GM21390 (cell line): ENCODE measurements at regions not wholly inside any gene's neighbourhood (a gene's known extent, or its start where the extent isn't known, plus 50 kb on each side); places are given as distances from the start of the nearest gene placed in this dataset.

Source experiments
- ATAC-seq: cut with Tn5 transposase; IDR thresholded peaks from one replicate; pipeline ENCODE4 v1.9.1; 2021; ENCODE audit not compliant: unreplicated experiment

DNA sequence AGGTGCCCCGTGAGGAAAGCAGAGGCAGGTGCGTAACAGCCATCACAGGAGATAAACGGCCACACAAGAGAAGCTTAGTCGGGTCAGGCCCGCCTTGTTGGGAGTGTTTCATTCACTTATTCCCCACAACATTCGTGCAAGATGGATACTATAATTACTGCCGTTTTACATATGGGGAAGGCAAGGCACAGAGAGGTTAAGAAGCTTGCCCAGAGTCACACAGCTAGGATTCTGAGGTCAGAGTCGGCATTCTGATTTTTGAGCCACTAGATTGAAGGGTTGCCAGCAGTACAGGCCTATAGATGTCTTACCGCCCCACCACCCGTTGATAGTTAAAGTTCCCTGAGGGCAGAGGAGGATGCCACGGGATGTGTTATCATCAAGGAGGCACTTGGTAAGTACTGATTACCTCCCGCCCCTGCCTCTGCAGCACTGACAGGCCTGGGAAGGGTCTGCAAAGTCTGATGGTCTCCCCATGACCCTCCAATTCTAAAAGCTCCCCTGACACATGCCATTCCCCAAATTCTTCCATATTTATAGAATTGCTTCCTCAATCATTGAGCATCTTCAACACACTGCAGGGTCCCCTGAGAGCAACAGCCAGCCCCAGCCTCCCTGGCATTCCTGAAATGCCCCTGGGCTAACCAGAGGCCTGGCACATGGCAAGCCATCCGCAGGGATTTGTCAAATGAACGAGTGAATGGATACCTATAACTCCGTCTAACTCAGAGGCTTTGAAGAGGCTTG, 74.7 kb upstream of the CLDN14 start:
- ATAC-seq, result no peak

DNA sequence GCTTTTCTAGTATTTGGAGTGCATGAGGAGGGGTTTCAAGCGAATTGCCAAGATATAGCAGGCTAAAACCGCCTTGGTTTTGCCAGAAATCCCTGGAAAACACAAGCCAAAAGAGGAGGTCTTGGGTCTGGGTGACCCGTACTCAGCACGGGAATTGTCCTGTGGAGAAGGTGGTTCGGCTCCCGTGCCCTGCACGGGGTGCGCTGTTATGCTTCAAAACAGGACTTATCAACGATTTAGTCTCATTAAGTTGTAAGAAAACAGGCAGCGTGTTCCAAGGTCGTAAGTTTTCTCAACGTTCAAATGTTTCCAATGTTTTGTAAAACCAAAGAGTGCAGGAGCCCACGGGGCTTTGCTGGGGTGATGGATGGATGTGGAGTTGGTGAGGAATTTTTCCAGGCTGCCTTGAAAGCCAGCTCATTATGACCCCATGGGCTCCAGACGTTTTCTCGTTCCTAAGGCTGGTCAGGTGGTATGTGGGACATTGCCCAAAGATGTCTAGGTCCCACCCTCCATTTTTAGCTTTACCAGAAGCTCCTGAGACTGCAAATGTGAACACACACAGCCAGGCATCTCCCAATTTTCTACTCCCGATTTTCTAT, 75.4 kb upstream of the CLDN14 start:
- no peak for ATAC-seq

- ATAC-seq, result no peak
These were observed 77.4 kb upstream of the CLDN14 start for GRCh38 chr21:36557316-36557715.

DNA sequence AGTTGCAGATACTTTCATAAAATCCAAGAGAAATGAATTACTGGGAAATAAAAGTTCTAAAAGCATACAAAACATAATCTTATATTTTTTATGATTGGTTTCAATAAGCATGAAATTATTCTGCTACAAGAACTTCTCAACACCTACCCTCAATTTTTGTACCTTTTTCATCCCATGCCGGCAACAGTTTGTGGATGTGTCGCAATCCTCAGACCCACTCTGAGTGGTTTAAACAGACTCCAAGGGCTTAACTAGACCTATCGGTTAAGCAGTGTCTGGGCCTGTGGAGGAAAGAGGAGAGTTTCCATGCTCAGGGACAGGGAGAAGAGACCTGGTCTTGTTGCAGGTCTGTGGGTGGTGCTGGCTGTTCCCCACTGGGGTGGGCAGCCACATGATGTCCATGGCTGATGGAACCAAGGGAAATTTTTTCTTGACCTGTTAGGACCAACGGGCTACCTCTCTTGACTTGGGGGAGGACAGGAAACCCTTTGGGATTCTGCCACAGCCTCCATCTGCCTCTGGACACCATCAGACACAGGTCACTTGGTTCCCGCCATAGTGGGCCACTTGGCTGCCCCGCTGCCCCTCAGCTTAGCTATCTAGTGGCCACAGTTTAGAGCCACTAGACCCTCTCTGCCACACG, 81.1 kb upstream of the CLDN14 start:
- no peak for ATAC-seq

- no peak for ATAC-seq
These were observed 83.5 kb upstream of the CLDN14 start for GRCh38 chr21:36563341-36563926.

DNA sequence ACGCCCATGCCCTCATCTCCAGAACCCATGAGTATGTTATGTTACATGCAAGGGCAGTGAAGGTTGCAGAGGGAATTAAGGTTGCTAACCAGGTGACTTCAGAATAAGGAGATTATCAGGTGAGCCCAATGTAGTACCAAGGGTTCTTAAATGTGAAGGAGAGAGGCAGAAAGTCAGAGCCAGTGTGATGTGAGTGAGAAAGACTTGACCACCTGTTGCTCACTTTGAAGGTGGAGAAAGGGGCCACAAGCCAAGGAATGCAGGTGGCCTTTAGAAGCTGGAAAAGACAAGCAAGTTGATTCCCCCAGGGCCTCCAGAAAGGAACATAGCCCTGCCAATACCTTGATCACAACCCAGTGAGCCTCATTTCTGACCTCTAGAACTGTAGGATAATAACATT, 84.7 kb upstream of the CLDN14 start:
- no peak for ATAC-seq

GRCh38 chr21:36565540-36565939, 85.6 kb upstream of the CLDN14 start:
- no peak for ATAC-seq

GRCh38 chr21:36566644-36567043, 86.7 kb upstream of the CLDN14 start:
- ATAC-seq, result no peak

- no peak for ATAC-seq
These were observed 87.4 kb upstream of the CLDN14 start for GRCh38 chr21:36567216-36567885.

DNA sequence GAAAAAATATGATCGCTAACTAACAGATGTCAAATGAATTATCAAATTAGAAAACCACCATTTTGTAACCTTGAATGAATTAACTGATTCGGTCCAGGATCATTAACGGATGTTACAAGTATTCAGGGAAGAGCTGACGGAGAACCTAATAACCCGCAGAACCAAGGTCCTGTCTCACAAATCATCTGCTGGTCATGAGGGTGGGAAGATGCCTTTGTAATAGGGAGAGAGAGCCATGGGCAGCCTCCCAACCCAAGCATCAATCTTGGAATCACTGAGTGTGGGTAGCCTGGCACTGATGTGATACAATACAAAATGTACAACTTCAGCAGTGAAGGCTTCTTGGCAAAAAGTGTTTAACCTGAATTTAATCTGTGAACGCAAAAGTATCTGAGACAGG, 89.6 kb upstream of the CLDN14 start:
- no peak for ATAC-seq

DNA sequence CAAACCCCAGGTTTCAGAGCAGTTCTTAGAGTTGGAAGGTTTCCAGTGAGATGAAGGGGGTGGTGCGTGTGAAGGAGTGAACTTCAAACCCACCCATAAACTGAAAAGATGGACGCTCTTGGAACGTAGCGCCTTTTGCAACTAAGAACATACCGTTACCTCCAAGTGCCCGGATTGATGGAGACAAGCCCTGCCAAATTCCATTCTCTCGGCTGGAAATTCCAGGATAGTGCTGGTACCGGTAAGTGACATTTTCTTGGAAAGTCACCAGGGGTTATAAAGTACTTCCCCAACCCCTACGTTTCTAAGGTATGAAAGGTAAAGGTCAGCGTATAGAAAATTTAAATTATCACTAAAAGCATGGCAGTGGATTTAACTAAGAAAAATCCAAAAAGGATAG, 91.6 kb upstream of the CLDN14 start:
- ATAC-seq, result no peak

DNA sequence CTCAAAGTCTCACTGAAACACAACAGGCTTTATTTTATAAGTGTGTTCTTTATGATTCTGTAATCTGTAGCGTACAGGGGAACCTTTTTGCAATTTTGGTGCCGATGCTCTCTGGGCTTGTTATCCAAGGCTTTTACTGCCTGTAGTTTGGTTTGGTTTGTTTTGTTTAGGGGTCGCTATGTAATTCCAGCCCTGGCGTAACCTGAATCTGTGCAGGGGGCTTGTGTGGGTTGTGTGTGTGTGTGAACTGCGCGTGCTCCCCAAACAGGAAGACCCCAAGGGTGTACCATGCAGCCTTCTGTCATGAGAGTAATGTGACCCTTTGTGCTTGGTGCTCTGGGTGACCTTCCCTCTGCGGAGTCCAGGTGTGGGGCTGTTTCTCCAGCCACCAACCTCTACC, 92.1 kb upstream of the CLDN14 start:
- ATAC-seq, result no peak

GRCh38 chr21:36575306-36575705, 95.4 kb upstream of the CLDN14 start:
- no peak for ATAC-seq

GRCh38 chr21:36576441-36576840, 96.5 kb upstream of the CLDN14 start:
- ATAC-seq, result no peak

DNA sequence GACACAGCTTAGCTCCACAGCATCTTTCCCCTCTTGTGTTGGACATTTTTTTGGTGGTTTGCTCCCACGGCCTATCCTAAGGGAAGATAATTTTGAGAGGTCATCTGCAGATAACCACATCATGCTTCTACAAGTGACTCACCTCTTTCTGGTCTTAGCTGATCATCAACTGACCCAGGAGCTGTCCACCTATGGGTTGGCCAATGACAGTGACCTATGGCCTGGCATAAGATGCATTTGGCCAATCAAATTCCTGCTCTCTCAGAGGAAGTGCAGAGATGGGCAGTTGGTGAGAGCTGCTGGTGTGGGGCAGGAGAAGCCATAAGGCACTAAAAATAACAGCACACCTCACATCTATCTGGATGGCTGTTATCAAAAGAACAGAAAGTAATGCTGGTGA, 100.0 kb upstream of the CLDN14 start:
- no peak for ATAC-seq

GRCh38 chr21:36582271-36582670, 102.3 kb upstream of the CLDN14 start:
- no peak for ATAC-seq

GRCh38 chr21:36583591-36583990, 103.7 kb upstream of the CLDN14 start:
- ATAC-seq, result no peak

DNA sequence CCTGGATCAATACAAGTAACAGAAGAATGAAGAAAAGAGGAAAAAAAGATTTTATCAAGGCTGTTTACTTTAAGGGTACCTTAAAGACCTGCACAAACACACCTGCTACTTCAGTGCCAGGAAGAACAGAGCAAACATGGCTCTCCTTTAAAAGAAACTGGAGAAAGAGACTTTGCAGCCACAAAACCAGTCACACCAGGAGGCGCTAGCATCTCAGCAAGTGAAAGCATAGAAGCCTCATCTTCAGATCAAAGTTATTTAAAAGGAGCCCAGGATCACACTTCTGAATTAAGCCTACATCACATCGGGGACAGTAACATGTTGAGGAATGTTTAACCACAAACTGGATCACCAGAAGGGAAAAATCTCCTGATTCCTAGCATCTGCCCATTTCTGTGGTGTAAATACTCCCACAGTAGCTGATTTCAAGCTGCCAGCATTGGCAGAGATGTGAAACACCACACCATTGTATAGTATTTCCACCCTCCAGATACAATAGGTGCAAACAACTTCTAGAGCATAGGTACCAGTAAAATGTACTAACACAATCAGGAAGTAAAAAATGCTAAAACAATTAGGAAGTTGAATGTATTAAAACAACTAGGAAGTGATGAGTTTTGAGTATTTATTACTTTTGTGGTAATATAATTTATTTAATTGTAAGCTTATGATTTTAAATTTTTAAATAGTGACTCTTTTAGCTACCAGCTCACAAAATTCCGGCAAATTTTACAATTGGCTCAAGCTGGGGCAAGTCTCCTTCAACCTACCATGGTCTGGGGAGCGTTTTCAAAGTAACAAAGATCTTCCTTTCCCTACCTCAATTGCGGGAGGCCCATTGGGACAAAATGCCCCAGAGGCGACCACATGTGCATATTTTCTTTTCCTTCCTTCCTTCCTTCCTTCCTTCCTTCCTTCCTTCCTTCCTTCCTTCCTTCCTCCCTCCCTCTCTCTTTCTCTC, 105.3 kb upstream of the CLDN14 start:
- no peak for ATAC-seq

DNA sequence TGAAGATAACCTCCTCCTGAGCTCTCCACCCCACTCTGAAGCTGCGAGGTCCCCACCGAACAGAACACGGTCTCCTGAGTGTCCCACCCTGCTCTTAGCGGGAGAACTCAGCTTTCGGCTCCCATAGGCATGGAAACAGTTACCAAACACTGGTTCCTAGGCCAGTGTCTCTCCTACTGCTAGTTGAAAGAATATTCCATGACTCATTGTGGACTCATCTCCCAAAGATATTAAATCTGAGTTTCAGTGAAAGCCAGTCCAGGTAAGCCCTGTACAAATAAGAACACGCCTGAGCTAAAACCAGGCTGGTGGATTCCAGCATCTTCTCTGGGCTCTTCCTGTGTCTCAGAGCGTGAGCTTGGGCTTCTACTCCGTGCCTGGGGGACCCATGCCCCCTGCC, 107.5 kb upstream of the CLDN14 start:
- no peak for ATAC-seq

GRCh38 chr21:36589352-36589971, 109.5 kb upstream of the SIM2 start:
- ATAC-seq, result no peak
